ENCODE measurements at regions not wholly inside any gene's neighbourhood (a gene's known extent, or its start where the extent isn't known, plus 50 kb on each side); places are given as distances from the start of the nearest gene placed in this dataset.
A peak's percentile ranks its signal among the peaks of the same experiment; 100 is the strongest.

- no peaks in the 10 kb centered on the region for H3K27me3 ChIP-seq (ENCODE audit: control insufficient read depth in 1 of 2, insufficient read depth in 2 of 2, low read length in 2 of 2)
- H3K27ac ChIP-seq (ENCODE audit: extremely low read length, insufficient read depth, low read length): no peak overlapping the region
- H3K36me3 ChIP-seq (replicated peaks in 1 of 2; ENCODE audit: control insufficient read depth in 1 of 2, insufficient read depth in 2 of 2, low read length in 2 of 2): no peaks in the 10 kb centered on the region
- no peak for TF ChIP-seq ZFYVE20 (CRISPR knock-in tag; IDR thresholded peaks at IDR 0.05; ENCODE audit: borderline replicate concordance, low read depth)
- no peak for TF ChIP-seq HNRNPK (IDR thresholded peaks at IDR 0.05; ENCODE audit: low read depth, low read length, poor library complexity, severe bottlenecking)
- TF ChIP-seq ZBTB21 (CRISPR knock-in tag; IDR thresholded peaks at IDR 0.05): no peak
- peak in 1 of 2 experiments; percentile 74; a peak in 3 of 4 replicates for TF ChIP-seq MAFK (conservative IDR thresholded peaks at IDR 0.05 in 1 of 2, IDR thresholded peaks at IDR 0.05 in 1 of 2; ENCODE audit: low read length in 2 of 2)
- H3K4me1 ChIP-seq (ENCODE audit: insufficient read depth, low read length): no peaks in the 10 kb centered on the region
- FAIRE-seq (no peak), ATAC-seq (no peak), DNase-seq (ENCODE audit: low spot score) (no peak)
- WGBS (ENCODE audit: low lambda C conversion rate): 1% methylated on average over 2 of the region's 2 CpGs
- no peak overlapping the region for H2AFZ ChIP-seq (ENCODE audit: low read length)
- in situ Hi-C loops (cut with HindIII; ENCODE audit: extremely low pct_ligation_motif_present, low pct_unique_long_range_greater_than_20kb) (no loop called here), intact Hi-C loops (cut with micrococcal nuclease; ENCODE audit: unreplicated experiment) (no loop called here)
- no peak overlapping the region for H3K4me2 ChIP-seq (ENCODE audit: low read depth, low read length)
- H3K79me2 ChIP-seq (ENCODE audit: insufficient read depth, low read length): no peaks in the 10 kb centered on the region
- ChIA-PET CTCF (ENCODE audit: low intra/inter-chr PET ratio, low total read pairs) (no interaction called here), POLR2A (no interaction called here)
- no peak overlapping the region for H3K9ac ChIP-seq (ENCODE audit: insufficient read depth, low read depth, low read length)
- no peak overlapping the region for H3K4me3 ChIP-seq (replicated peaks in 1 of 3; ENCODE audit: insufficient read depth in 1 of 3, low read depth in 2 of 3, low read length in 3 of 3)
- no peaks in the 10 kb centered on the region for H4K20me1 ChIP-seq (ENCODE audit: insufficient read depth, low read length)
- BruUV-seq (replicated peaks): no TSS peak
- no peaks in the 10 kb centered on the region for H3K9me3 ChIP-seq (ENCODE audit: low read length)
Measured at GRCh38 chr6:93745306-93745705, 325.9 kb upstream of the EPHA7 start.

DNA sequence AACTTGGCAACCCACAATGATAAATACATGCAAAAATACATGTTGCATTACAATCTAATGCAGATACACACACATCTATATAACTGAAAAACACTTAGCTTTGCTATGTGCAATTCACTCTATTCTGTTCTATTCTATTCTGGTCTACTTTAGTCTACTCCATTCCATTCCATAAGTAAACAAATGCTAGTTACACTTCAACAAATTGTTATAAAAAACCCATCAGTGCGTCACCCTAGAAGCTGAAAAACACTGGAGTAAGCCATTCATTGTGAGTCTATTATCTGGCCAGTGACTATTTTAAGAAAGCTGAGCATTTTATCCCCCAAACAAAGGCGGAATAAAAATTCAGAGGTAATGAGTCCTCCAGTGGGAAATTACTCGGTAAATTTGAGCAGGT lies 315.7 kb upstream of the EPHA7 start:
- no peaks in the 10 kb centered on the region for H3K4me1 ChIP-seq (ENCODE audit: insufficient read depth, low read length)
- FAIRE-seq: no peak
- in situ Hi-C loops (cut with HindIII; ENCODE audit: extremely low pct_ligation_motif_present, low pct_unique_long_range_greater_than_20kb): no loop called here
- TF ChIP-seq ZFP62 (CRISPR knock-in tag; IDR thresholded peaks at IDR 0.05) (no peak), ZNF737 (CRISPR knock-in tag; IDR thresholded peaks at IDR 0.05; ENCODE audit: borderline replicate concordance) (no peak), SIN3A (IDR thresholded peaks at IDR 0.05; ENCODE audit: borderline replicate concordance, low read depth, low read length) (no peak), E2F5 (CRISPR knock-in tag; conservative IDR thresholded peaks at IDR 0.05) (no peak), KDM6A (CRISPR knock-in tag; IDR thresholded peaks at IDR 0.05; ENCODE audit: low read depth) (no peak), ZFX (CRISPR knock-in tag; IDR thresholded peaks at IDR 0.05; ENCODE audit: low read depth) (no peak), ZNF772 (CRISPR knock-in tag; IDR thresholded peaks at IDR 0.05) (no peak)
- TF ChIP-seq, protein P1, sequence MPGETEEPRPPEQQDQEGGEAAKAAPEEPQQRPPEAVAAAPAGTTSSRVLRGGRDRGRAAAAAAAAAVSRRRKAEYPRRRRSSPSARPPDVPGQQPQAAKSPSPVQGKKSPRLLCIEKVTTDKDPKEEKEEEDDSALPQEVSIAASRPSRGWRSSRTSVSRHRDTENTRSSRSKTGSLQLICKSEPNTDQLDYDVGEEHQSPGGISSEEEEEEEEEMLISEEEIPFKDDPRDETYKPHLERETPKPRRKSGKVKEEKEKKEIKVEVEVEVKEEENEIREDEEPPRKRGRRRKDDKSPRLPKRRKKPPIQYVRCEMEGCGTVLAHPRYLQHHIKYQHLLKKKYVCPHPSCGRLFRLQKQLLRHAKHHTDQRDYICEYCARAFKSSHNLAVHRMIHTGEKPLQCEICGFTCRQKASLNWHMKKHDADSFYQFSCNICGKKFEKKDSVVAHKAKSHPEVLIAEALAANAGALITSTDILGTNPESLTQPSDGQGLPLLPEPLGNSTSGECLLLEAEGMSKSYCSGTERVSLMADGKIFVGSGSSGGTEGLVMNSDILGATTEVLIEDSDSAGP (CRISPR knock-in tag; IDR thresholded peaks at IDR 0.05; ENCODE audit: borderline replicate concordance): no peak
- TF ChIP-seq, protein P2, sequence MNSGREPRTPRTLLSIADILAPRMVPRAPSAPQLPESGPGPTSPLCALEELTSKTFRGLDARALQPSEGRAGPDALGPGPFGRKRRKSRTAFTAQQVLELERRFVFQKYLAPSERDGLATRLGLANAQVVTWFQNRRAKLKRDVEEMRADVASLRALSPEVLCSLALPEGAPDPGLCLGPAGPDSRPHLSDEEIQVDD (CRISPR knock-in tag; IDR thresholded peaks at IDR 0.05; ENCODE audit: borderline replicate concordance): no peak
- TF ChIP-seq, protein P3, sequence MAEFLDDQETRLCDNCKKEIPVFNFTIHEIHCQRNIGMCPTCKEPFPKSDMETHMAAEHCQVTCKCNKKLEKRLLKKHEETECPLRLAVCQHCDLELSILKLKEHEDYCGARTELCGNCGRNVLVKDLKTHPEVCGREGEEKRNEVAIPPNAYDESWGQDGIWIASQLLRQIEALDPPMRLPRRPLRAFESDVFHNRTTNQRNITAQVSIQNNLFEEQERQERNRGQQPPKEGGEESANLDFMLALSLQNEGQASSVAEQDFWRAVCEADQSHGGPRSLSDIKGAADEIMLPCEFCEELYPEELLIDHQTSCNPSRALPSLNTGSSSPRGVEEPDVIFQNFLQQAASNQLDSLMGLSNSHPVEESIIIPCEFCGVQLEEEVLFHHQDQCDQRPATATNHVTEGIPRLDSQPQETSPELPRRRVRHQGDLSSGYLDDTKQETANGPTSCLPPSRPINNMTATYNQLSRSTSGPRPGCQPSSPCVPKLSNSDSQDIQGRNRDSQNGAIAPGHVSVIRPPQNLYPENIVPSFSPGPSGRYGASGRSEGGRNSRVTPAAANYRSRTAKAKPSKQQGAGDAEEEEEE (CRISPR knock-in tag; IDR thresholded peaks at IDR 0.05; ENCODE audit: borderline replicate concordance): no peak

More for the DNA sequence above, 315.7 kb upstream of the EPHA7 start:
- POLR2A ChIA-PET: no interaction called here
- H3K4me3 ChIP-seq (replicated peaks in 1 of 3; ENCODE audit: insufficient read depth in 1 of 3, low read depth in 2 of 3, low read length in 3 of 3): no peak overlapping the region
- no peak overlapping the region for H3K4me2 ChIP-seq (ENCODE audit: low read depth, low read length)
- H3K9me3 ChIP-seq (ENCODE audit: low read length): no peaks in the 10 kb centered on the region
- WGBS (ENCODE audit: low lambda C conversion rate): under 1% methylated on average over 3 of the region's 3 CpGs
- H3K36me3 ChIP-seq (replicated peaks in 1 of 2; ENCODE audit: control insufficient read depth in 1 of 2, insufficient read depth in 2 of 2, low read length in 2 of 2): no peaks in the 10 kb centered on the region
- H3K9ac ChIP-seq (ENCODE audit: insufficient read depth, low read depth, low read length): no peak overlapping the region
- H3K27ac ChIP-seq (ENCODE audit: extremely low read length, insufficient read depth, low read length): no peak overlapping the region
- CTCF ChIA-PET (ENCODE audit: low intra/inter-chr PET ratio, low total read pairs): no interaction called here
- no peaks in the 10 kb centered on the region for H3K79me2 ChIP-seq (ENCODE audit: insufficient read depth, low read length)
- H2AFZ ChIP-seq (ENCODE audit: low read length): no peak overlapping the region
- BruUV-seq (replicated peaks): no TSS peak
- no peaks in the 10 kb centered on the region for H3K27me3 ChIP-seq (ENCODE audit: control insufficient read depth in 1 of 2, insufficient read depth in 2 of 2, low read length in 2 of 2)
- DNase-seq (ENCODE audit: low spot score) (no peak), ATAC-seq (no peak)
- no peaks in the 10 kb centered on the region for H4K20me1 ChIP-seq (ENCODE audit: insufficient read depth, low read length)
- intact Hi-C loops (cut with micrococcal nuclease; ENCODE audit: unreplicated experiment): no loop called here

Measured in HepG2 (cell line).